ENCODE measurements at regions not wholly inside any gene's neighbourhood (a gene's known extent, or its start where the extent isn't known, plus 50 kb on each side); places are given as distances from the start of the nearest gene placed in this dataset.
"Not testable (repeated sequence)": the region's sequence is repeated elsewhere in the genome, so short reads cannot be mapped to it uniquely, and the experiment has no call there.

- no peaks in the 10 kb centered on the region for H3K36me3 ChIP-seq (ENCODE audit: control insufficient read depth, insufficient read depth, low read length)
- H3K27me3 ChIP-seq (ENCODE audit: control insufficient read depth, insufficient read depth, low read length), result no peaks in the 10 kb centered on the region
- FAIRE-seq, result no peak
- no peak overlapping the region for H3K4me3 ChIP-seq (ENCODE audit: low read depth, low read length)
- no peak for DNase-seq (ENCODE audit: low read depth)
- no peak for TF ChIP-seq CTCF (IDR thresholded peaks at IDR 0.05; ENCODE audit: insufficient read depth, low read length, severe bottlenecking)
These were observed 105.9 kb downstream of the OR13H1 start for GRCh38 chrX:131649741-131650140.

- DNase-seq (ENCODE audit: low read depth) (peak; percentile 12), FAIRE-seq (no peak)
- H3K36me3 ChIP-seq (ENCODE audit: control insufficient read depth, insufficient read depth, low read length), result no peaks in the 10 kb centered on the region
- TF ChIP-seq CTCF (IDR thresholded peaks at IDR 0.05; ENCODE audit: insufficient read depth, low read length, severe bottlenecking), result no peak
- H3K4me3 ChIP-seq (ENCODE audit: low read depth, low read length), result no peak overlapping the region
- H3K27me3 ChIP-seq (ENCODE audit: control insufficient read depth, insufficient read depth, low read length), result no peaks in the 10 kb centered on the region
These were observed 107.0 kb downstream of the OR13H1 start for GRCh38 chrX:131650637-131651410.

DNA sequence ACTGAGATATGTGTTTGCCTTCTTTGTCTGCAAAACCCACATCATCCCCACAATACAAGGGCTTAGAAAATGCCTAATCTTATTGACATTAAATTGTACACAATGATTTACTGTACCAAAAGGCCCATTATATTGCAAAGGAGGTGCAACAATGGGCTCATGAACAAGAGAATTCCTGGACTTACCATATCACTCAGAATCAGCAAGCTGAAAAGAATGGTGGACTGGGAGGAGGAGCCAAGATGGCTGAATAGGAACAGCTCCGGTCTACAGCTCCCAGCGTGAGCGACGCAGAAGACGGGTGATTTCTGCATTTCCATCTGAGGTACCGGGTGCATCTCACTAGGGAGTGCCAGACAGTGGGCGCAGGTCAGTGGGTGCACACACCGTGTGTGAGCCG, 119.9 kb downstream of the OR13H1 start:
- not testable (repeated sequence) for DNase-seq (ENCODE audit: low read depth); H3K4me3 ChIP-seq (ENCODE audit: low read depth, low read length); H3K27me3 ChIP-seq (ENCODE audit: control insufficient read depth, insufficient read depth, low read length); FAIRE-seq; H3K36me3 ChIP-seq (ENCODE audit: control insufficient read depth, insufficient read depth, low read length)

DNA sequence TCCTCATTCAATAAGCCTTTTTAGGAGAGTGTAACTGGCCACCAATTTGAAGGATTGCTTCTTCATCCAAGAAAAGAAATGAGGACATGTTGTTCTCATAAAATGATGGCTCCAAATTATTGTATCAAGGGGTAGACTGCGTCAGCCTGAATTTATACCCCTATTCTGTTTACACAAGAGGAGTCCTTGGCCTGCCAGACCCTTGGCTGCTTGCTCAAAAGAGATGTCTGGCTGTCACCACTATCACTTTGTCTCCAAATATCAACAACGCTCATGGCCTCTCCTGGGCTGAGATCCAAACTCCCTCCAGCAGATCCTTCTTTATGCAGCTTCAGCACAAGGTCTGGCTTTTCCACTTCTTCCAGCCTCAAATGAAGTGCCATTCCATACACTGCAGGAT, 127.9 kb downstream of the OR13H1 start:
- Histone ChIP-seq H3K4me3 (ENCODE audit: low read depth, low read length) (no peak overlapping the region), H3K27me3 (ENCODE audit: control insufficient read depth, insufficient read depth, low read length) (no peaks in the 10 kb centered on the region), H3K36me3 (ENCODE audit: control insufficient read depth, insufficient read depth, low read length) (no peaks in the 10 kb centered on the region)
- no peak for TF ChIP-seq CTCF (IDR thresholded peaks at IDR 0.05; ENCODE audit: insufficient read depth, low read length, severe bottlenecking)
- no peak for DNase-seq (ENCODE audit: low read depth)
- no peak for FAIRE-seq

GRCh38 chrX:131675596-131676194, 131.8 kb downstream of the OR13H1 start:
- Histone ChIP-seq H3K36me3 (ENCODE audit: control insufficient read depth, insufficient read depth, low read length) (no peaks in the 10 kb centered on the region), H3K4me3 (ENCODE audit: low read depth, low read length) (no peak overlapping the region), H3K27me3 (ENCODE audit: control insufficient read depth, insufficient read depth, low read length) (no peaks in the 10 kb centered on the region)
- DNase-seq (ENCODE audit: low read depth), result peak; percentile 3
- peak; percentile 34 for TF ChIP-seq CTCF (IDR thresholded peaks at IDR 0.05; ENCODE audit: insufficient read depth, low read length, severe bottlenecking)
- peak; percentile 40 for FAIRE-seq

DNA sequence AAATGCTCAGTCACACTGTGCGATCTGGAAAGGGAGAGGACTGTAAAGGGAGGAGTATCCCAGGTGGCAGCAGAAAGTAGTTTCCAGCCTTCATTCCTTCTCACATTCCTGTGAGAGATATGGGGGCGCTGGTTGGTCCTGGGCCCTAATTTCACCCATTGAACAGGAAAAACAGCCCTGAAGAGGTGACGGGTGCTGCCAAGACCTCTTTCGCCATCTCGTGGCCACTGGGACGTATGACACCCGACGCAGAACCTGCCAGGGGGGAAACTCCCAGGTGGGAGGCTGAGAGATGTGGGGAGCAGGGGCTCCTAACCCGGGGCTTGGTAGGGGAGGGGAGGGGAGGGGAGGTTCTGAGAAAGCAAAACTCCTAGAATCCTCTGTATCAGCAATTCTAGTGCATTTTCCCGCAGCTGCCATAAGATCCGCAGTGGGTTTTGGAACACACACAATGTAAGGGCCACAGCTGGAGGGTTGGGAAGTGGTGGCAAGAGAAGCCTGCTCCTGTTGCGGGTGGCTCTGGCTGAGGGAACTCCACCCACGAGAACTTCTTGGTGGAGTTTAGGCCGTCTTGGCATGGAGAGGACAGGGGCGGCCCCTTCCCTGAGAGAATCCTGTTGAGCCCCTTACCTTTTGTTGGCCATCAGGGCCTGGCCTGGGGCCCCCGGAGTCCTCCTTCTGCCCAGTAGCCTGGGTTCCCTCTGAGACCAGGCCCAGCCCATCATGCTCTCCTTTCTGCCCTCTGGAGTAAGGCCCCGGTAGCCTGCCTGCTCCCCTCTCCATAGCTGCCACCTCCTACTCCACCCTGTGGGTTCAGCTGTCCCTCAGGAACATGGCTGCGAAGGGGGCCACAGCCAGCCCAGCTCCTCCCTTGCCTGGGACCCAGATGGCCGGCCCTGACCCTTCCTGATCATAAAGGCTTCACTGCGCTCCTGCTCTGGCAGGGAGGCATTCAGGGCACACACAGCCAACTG, 134.1 kb downstream of the OR13H1 start:
- Histone ChIP-seq H3K27me3 (ENCODE audit: control insufficient read depth, insufficient read depth, low read length) (no peaks in the 10 kb centered on the region), H3K4me3 (ENCODE audit: low read depth, low read length) (no peak overlapping the region), H3K36me3 (ENCODE audit: control insufficient read depth, insufficient read depth, low read length) (no peaks in the 10 kb centered on the region)
- peak; percentile 9 for DNase-seq (ENCODE audit: low read depth)
- no peak for FAIRE-seq
- peak; percentile 63 for TF ChIP-seq CTCF (IDR thresholded peaks at IDR 0.05; ENCODE audit: insufficient read depth, low read length, severe bottlenecking)

DNA sequence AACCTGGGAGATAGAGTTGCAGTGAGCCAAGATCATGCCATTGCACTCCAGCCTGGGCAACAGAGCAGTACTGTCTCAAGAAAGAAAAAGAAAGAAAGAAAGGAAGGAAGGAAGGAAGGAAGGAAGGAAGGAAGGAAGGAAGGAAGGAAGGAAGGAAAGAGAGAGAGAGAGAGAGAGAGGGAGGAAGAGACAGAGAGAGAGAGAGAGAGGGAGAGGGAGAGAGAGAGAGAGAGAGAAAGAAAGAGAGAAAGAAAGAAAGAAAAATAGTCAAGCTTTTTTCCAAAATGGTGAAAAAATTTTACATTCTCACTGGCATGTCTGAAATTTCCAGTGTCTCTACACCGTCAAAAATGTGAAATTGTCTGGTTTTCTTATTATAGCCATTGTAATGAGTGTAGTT, 138.9 kb downstream of the OR13H1 start:
- H3K36me3 ChIP-seq (ENCODE audit: control insufficient read depth, insufficient read depth, low read length); FAIRE-seq; H3K27me3 ChIP-seq (ENCODE audit: control insufficient read depth, insufficient read depth, low read length); H3K4me3 ChIP-seq (ENCODE audit: low read depth, low read length); DNase-seq (ENCODE audit: low read depth): not testable (repeated sequence)
